Left lung (tissue), 4 donors: ENCODE measurements at regions not wholly inside any gene's neighbourhood (a gene's known extent, or its start where the extent isn't known, plus 50 kb on each side); places are given as distances from the start of the nearest gene placed in this dataset.

Experiments
- ATAC-seq: fragments of 200-7000 bp; cut with Tn5 transposase; one replicate; pipeline ENCODE4 v1.9.1; 2020; ENCODE audit warnings: moderate library complexity
- DNase-seq, 4 donors: peaks; one replicate each; pipeline ENCODE4 v3.0.0-alpha.2; 2013 to 2020
- H3K27ac ChIP-seq, 2 donors: fragments of 200-600 bp; sonication (generic) in 1 of 2; one replicate each; pipeline versions ENCODE4 v1.5.0 to v1.8.0; 2020 to 2021
- H3K27me3 ChIP-seq, 2 donors: fragments of 200-600 bp; sonication (generic) in 1 of 2; one replicate each; pipeline versions ENCODE4 v1.5.0 to v1.8.0; 2020 to 2021
- H3K36me3 ChIP-seq, 2 donors: fragments of 200-600 bp; sonication (generic) in 1 of 2; one replicate each; pipeline versions ENCODE4 v1.5.0 to v1.8.0; 2020 to 2021
- H3K4me1 ChIP-seq, 2 donors: fragments of 200-600 bp; one replicate each; pipeline ENCODE4 v1.8.0; 2021
- H3K4me3 ChIP-seq, 2 donors: fragments of 200-600 bp; sonication (generic) in 1 of 2; one replicate each; pipeline versions ENCODE4 v1.5.0 to v1.8.0; 2020 to 2021; ENCODE audit warnings: mild to moderate bottlenecking in 1 of 2
- H3K9me3 ChIP-seq, 2 donors: fragments of 200-600 bp; sonication (generic) in 1 of 2; one replicate each; pipeline versions ENCODE4 v1.5.0 to v1.8.0; 2020 to 2021
- intact Hi-C, 2 donors: fragments of 100-400 bp; cut with DNase I; formaldehyde crosslinking; loops; one replicate each; pipeline versions ENCODE4 v1.11.2 to v1.14.2; 2022
- TF ChIP-seq, protein P1 (sequence below), 2 donors: fragments of 200-600 bp; sonication (generic) in 1 of 2; IDR thresholded peaks; one replicate each; pipeline versions ENCODE4 v1.5.0 to v1.8.0; 2021; ENCODE audit warnings: antibody characterized with exemption in 2 of 2
- donor health status: DM: no; HTN: yes; CAD: no.
- donor health status: DM: no; HTN: no; CAD: no.

DNA sequence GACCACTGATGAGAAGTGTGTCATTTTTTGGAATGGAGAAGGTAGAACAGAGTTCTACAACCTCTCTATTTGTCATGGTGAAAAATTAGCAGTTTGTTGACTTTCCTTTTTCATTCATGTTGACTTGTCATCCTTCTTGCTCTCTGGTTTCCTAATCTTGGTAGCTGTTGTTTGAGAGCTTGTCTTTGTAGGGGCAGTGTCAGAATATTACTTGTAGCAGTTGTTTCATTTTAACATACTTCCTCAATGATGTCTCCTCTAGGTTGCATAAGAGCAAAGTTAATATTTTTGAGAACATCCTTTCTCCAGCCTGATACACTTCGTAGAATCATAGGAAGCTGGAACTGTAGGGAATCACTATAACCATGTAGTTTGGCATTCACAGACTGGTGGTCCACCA is 368.2 kb upstream of the FANCL start:
- Histone ChIP-seq H3K4me1 (no peaks in the 10 kb centered on the region), H3K36me3 (no peaks in the 10 kb centered on the region), H3K27me3 (no peaks in the 10 kb centered on the region), H3K4me3 (no peak overlapping the region), H3K9me3 (no peaks in the 10 kb centered on the region), H3K27ac (no peak overlapping the region)
- intact Hi-C loops, result no loop called here
- ATAC-seq, result no peak
- no peak for DNase-seq
- TF ChIP-seq, protein P1, sequence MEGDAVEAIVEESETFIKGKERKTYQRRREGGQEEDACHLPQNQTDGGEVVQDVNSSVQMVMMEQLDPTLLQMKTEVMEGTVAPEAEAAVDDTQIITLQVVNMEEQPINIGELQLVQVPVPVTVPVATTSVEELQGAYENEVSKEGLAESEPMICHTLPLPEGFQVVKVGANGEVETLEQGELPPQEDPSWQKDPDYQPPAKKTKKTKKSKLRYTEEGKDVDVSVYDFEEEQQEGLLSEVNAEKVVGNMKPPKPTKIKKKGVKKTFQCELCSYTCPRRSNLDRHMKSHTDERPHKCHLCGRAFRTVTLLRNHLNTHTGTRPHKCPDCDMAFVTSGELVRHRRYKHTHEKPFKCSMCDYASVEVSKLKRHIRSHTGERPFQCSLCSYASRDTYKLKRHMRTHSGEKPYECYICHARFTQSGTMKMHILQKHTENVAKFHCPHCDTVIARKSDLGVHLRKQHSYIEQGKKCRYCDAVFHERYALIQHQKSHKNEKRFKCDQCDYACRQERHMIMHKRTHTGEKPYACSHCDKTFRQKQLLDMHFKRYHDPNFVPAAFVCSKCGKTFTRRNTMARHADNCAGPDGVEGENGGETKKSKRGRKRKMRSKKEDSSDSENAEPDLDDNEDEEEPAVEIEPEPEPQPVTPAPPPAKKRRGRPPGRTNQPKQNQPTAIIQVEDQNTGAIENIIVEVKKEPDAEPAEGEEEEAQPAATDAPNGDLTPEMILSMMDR (IDR thresholded peaks at IDR 0.05), result no peak

DNA sequence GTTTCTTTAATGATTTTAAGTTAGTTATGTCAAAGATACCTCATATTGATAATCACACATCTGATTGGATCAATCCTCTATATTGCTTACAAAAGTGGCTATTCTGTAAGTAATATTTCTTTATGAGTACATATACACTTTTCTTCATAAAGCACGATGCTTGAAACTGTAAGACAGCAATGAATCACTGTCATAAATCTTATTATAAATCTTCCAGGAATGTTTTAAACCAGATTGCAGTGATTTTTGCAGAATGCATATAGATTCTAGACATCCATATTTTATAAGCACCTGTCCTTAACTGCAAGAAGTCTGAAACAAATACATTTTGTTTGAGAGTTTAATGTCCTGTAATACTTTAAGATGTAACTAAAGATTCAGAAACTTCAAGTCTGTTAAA is 367.0 kb upstream of the FANCL start:
- no peaks in the 10 kb centered on the region for H3K4me1 ChIP-seq
- no peaks in the 10 kb centered on the region for H3K36me3 ChIP-seq
- intact Hi-C loops, result no loop called here
- no peak overlapping the region for H3K4me3 ChIP-seq
- no peak overlapping the region for H3K27ac ChIP-seq
- DNase-seq, result no peak
- TF ChIP-seq, protein P1 (IDR thresholded peaks at IDR 0.05), result no peak
- H3K27me3 ChIP-seq, result no peaks in the 10 kb centered on the region
- no peak for ATAC-seq
- no peaks in the 10 kb centered on the region for H3K9me3 ChIP-seq

DNA sequence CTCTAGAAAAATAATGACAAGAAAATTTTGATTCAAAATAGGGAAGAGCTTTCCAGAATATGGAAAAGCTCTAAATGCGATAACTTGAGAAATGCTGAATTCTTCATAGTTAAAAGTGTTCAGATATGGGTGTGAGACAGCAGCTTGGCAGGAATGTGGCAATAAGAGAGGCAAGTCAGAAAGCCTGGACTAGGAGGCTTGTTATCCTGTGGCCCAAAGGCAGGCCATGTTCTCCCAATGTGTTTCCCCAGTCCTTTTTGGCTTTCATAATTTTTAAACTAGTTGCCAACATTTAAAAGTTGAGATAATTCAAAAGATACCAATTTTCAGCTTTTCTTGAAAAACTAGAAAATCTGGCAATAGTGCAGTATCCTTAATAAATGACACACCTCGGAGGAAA is 366.3 kb upstream of the FANCL start:
- ATAC-seq (no peak), DNase-seq (no peak)
- Histone ChIP-seq H3K9me3 (no peaks in the 10 kb centered on the region), H3K4me3 (no peak overlapping the region), H3K36me3 (no peaks in the 10 kb centered on the region), H3K27ac (no peak overlapping the region), H3K4me1 (no peaks in the 10 kb centered on the region), H3K27me3 (no peaks in the 10 kb centered on the region)
- TF ChIP-seq, protein P1 (IDR thresholded peaks at IDR 0.05), result no peak
- intact Hi-C loops, result no loop called here

DNA sequence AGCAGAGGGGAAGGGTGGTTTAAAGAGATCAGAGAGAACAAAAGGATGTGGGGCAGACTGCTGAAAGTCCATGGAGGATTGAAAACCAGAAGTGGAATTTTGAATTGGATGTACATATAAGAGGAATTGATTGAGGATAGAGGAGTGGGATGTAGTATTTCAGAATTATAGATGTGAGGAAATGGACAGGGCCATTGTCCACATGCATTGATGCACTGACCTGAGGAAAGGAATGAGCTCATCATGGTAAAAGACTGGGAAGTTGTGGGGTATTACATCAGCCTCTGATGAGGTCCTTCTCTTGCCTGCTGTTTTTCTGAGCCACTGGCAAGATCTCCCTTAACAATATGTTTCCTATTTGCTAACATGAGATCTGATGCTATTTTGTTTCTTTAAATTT is 365.7 kb upstream of the FANCL start:
- H3K27me3 ChIP-seq, result no peaks in the 10 kb centered on the region
- H3K27ac ChIP-seq, result no peak overlapping the region
- DNase-seq, result no peak
- H3K4me1 ChIP-seq, result no peaks in the 10 kb centered on the region
- no peak overlapping the region for H3K4me3 ChIP-seq
- TF ChIP-seq, protein P1 (IDR thresholded peaks at IDR 0.05), result no peak
- intact Hi-C loops, result no loop called here
- H3K9me3 ChIP-seq, result no peaks in the 10 kb centered on the region
- no peaks in the 10 kb centered on the region for H3K36me3 ChIP-seq
- ATAC-seq, result no peak

DNA sequence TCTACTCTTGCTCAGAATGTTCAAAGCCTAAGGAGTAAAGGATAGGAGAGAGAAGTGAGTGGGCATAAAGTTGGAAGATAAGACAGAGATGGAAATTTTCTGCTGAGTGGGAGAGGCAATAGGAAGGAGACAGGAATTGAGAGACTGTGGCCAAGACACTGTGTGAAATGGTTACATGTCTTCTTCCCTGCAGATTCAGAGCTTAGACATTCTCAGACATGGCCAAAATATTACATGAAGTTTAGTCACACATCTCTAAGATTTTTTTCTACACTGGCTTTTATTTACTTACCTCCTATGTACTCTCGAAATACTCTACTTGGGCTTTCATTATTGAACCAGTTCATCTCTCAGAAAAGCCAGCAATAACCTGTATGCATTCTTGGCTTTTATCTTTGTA is 363.0 kb upstream of the FANCL start:
- TF ChIP-seq, protein P1 (IDR thresholded peaks at IDR 0.05), result no peak
- ATAC-seq (peak; percentile 46), DNase-seq (no peak)
- no peak overlapping the region for H3K4me3 ChIP-seq
- no peaks in the 10 kb centered on the region for H3K9me3 ChIP-seq
- no peaks in the 10 kb centered on the region for H3K27me3 ChIP-seq
- no peaks in the 10 kb centered on the region for H3K4me1 ChIP-seq
- intact Hi-C loops, result no loop called here
- H3K27ac ChIP-seq, result no peak overlapping the region
- H3K36me3 ChIP-seq, result no peaks in the 10 kb centered on the region
